Right ventricle myocardium inferior (tissue), 1 donor: ENCODE measurements at regions not wholly inside any gene's neighbourhood (a gene's known extent, or its start where the extent isn't known, plus 50 kb on each side); places are given as distances from the start of the nearest gene placed in this dataset.
A peak's percentile ranks its signal among the peaks of the same experiment; 100 is the strongest.
"Not testable (repeated sequence)": the region's sequence is repeated elsewhere in the genome, so short reads cannot be mapped to it uniquely, and the experiment has no call there.

Experiments
- ATAC-seq: fragments of 200-7000 bp; cut with Tn5 transposase; one replicate; pipeline ENCODE4 v1.9.1; 2020; ENCODE audit warnings: mild to moderate bottlenecking, moderate library complexity
- DNase-seq: peaks from one replicate; pipeline ENCODE4 v3.0.0; 2021; ENCODE audit errors: missing footprints
- intact Hi-C: fragments of 100-400 bp; cut with DNase I; formaldehyde crosslinking; loops from one replicate; pipeline ENCODE4 v1.11.0; 2022
- donor health status: DM: no; HTN: yes; CAD: no; lungs with severe emphysema.

DNA sequence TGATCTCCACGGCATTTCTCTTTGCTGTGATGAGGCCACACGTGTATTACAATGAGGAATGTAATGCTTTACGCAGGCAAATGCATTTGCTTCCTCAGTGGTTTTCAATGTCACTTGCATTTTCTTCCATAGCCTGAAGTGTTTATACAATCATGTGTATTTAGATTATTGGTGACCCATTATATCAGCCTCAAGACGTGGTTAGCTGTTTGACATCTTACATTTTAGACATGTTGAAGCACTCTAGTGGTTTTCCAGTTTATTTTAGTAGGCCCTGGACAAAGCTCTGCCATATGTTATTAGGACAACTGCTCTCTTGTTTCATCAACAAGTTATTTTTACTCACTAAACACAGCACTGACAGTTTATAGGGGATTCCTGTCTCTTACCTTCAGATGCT is 200.4 kb downstream of the UTRN start:
- DNase-seq (no peak), ATAC-seq (no peak)
- intact Hi-C loops, result no loop called here

DNA sequence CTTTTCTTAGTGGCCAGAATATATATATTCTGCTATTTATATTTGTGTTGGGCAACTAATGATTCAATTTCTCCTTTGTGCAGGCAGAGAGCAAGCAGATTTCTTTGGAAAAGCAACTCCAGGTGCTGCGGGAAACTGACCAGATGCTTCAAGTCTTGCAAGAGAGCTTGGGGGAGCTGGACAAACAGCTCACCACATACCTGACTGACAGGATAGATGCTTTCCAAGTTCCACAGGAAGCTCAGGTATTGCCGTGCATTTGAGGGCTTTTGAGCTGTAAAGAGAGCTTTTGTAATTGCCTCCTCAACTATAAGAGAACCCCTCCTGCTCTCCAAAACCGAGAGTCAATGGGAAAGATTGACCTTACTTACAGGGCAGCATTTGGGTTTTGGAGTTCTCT is 203.5 kb downstream of the UTRN start:
- intact Hi-C loops, result no loop called here
- ATAC-seq, result no peak
- DNase-seq, result no peak

DNA sequence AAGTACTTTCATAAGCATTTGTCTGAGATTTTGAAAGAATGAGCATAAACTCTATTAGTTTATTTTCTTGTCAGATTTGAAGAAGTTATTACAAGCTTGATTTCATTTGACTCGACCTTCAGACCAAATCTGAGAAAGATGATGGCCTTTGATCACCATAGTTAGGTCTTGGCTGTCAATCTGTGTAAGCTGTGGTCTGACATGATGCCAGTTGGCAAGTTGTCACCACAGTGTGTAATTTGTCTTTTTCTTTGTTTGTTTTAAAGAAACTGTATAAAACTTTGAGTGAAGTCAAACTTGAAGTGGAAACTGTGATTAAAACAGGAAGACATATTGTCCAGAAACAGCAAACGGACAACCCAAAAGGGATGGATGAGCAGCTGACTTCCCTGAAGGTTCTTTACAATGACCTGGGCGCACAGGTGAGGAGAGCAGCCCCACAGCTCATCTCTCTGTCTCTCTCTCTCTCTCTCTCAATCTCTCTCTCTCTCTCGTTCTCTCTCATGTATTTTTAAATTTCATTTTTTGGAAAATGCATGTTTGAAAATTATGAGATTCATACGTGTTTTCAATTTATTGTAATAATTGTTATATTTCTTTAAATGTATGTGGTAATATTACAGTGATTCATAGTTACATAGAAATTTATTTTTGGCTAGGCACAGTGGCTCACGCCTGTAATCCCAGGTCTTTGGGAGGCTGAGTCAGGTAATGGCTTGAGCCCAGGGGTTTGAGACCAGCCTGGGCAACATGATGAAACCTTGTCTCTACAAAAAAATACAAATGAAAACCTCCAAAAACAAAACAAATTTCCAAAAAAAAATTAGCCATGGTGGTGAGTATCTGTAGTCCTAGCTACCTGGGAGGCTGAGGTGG is 208.1 kb downstream of the UTRN start:
- intact Hi-C loops, result no loop called here
- no peak for DNase-seq
- no peak for ATAC-seq

DNA sequence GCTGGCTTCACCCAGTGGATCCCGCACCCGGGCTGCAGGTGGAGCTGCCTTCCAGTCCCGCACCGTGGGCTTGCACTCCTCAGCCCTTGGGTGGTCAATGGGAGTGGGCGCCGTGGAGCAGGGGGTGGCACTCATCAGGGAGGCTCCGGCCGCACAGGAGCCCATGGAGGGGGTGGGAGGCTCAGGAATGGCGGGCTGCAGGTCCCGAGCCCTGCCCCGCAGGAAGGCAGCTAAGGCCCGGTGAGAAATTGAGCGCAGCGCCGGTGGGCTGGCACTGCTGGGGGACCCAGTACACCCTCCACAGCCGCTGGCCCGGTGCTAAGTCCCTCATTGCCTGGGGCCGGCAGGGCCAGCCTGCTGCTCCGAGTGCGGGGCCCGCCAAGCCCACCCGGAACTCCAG is 209.9 kb downstream of the UTRN start:
- DNase-seq, ATAC-seq, intact Hi-C loops: not testable (repeated sequence)

DNA sequence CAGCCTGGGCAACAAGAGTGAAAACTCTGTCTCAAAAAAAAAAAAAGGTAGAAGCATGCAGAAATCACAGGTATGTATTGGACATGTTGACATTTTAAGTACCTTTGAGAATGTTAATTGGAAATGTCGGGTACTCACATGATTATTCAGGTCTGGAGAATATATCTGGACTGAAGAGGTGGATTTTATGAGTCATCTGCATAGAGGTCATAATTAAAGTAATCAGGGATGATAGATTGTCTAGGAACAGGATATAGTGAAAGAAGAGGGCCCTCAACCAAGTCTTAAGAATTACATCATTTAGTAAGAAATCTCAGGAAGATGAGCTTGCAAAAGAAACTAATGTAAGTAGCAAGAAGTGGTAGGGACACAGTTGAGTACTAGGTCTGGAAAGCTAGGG is 212.5 kb downstream of the UTRN start:
- intact Hi-C loops, result no loop called here
- ATAC-seq (no peak), DNase-seq (no peak)

DNA sequence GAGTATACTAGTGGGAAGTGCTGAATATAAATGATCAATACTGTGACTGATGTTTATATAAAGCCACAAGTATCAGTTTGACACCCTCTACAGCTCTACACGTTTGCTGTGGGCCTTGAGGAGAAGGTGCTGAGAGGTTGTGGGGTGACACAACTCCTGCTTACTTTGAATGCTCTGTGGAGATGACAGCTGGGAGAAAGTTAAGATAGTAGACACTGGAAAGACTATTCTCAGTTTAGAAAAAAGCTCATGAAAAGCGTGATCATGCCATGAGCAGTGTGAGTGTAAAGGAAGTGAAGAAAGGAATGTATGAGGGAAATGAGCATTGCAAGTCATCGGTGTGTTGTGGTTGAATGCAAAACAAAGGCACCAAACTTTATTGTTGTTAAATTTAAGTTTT is 215.8 kb downstream of the UTRN start:
- intact Hi-C loops, result no loop called here
- ATAC-seq, result peak; percentile 70
- no peak for DNase-seq

DNA sequence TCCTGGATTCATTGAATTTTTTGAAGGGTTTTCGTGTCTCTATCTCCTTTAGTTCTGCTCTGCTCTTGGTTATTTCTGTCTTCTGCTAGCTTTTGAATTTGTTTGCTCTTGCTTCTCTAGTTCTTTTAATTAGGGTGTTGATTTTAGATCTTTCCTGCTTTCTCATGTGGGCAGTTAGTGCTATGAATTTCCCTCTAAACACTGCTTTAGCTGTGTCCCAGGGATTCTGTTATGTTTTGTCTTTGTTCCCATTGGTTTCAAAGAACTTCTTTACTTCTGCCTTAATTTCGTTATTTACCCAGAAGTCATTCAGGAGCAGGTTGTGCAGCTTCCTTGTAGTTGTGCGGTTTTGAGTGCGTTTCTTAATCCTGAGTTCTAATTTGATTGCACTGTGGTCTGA is 220.1 kb downstream of the UTRN start:
- DNase-seq, intact Hi-C loops, ATAC-seq: not testable (repeated sequence)

DNA sequence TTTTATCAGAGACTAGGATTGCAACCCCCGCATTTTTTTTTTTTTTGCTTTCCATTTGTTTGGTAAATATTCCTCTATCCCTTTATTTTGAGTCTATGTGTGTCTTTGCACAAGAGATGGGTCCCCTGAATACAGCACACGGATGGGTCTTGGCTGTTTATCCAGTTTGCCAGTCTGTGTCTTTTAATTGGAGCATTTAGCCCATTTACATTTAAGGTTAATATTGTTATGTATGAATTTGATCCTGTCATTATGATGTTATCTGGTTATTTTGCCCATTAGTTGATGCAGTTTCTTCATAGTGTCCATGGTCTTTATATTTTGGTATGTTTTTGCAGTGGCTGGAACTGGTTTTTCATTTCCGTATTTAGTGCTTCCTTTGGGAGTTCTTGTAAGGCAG is 220.9 kb downstream of the UTRN start:
- intact Hi-C loops, DNase-seq, ATAC-seq: not testable (repeated sequence)

DNA sequence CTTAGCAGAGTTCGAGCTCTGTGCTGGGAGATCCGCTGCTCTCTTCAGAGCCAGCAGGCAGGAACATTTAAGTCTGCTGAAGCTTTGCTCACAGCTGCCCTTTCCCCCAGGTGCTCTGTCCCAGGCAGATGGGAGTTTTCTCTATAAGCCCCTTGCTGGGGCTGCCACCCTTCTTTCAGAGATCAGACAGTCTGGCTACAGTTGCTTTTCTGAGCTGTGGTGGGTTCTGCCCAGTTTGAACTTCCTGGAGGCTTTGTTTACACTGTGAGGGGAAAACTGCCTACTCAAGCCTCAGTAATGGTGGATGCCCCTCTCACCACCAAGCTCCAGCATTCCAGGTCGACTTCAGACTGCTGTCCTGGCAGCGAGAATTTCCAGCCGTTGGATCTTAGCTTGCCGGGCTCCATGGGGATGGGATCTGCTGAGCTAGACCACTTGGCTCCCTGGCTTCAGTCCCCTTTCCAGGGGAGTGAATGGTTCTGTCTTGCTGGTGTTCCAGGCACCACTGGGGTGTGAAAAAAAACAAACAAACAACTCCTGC is 222.7 kb downstream of the UTRN start:
- intact Hi-C loops, DNase-seq, ATAC-seq: not testable (repeated sequence)

DNA sequence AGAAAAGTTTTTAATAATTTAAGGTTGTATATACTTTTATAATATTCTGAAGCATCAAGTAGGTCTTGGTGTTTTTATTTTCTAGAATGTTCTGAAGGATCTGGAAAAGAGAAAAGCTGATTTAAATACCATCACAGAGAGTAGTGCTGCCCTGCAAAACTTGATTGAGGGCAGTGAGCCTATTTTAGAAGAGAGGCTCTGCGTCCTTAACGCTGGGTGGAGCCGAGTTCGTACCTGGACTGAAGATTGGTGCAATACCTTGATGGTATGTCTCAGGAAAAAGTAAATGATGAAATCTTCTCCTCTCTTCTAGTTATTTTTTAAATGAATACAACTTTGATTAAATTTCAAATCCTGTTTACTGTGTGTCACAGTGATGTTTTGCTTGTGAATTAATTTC is 225.7 kb downstream of the UTRN start:
- ATAC-seq, result no peak
- intact Hi-C loops, result no loop called here
- no peak for DNase-seq

DNA sequence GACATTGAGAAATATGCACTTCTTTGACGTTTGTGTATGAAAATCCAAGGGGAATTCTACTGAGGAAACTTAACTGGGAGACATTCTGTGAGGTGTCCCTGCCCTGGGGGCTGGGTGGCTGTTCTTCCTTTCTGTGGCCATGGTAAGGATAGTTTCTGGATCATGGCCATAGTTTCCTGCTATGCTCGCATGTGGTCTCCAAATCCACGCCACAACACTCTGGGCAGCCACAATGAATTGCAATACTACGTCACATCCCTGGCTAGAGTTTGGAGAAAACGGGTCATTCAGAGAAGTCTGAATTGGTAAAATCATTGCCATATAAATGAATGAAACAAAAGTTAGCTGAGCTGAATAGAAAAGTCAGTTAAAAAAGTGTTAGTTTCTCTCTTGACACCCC is 230.6 kb downstream of the UTRN start:
- DNase-seq (no peak), ATAC-seq (no peak)
- intact Hi-C loops, result no loop called here

DNA sequence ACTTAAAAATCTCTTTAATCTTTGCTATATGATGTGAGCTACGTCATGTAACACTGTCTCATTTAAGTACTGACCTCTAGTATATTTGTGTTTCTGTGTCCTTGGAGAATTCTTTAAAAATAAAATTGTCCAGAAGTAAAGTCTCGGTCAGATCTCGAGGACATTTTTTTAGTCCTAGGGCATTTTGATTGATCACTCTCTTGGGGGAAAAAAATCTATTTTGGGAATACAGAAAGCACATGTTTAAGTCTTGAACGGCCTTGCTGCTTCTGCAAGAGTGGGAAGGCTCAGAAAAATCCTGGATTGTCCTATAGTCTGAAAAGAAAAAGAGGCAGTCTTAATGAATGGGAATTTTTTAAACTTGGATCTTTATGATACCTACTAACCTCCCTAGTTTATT is 234.3 kb downstream of the UTRN start:
- intact Hi-C loops, result no loop called here
- ATAC-seq, result no peak
- no peak for DNase-seq

DNA sequence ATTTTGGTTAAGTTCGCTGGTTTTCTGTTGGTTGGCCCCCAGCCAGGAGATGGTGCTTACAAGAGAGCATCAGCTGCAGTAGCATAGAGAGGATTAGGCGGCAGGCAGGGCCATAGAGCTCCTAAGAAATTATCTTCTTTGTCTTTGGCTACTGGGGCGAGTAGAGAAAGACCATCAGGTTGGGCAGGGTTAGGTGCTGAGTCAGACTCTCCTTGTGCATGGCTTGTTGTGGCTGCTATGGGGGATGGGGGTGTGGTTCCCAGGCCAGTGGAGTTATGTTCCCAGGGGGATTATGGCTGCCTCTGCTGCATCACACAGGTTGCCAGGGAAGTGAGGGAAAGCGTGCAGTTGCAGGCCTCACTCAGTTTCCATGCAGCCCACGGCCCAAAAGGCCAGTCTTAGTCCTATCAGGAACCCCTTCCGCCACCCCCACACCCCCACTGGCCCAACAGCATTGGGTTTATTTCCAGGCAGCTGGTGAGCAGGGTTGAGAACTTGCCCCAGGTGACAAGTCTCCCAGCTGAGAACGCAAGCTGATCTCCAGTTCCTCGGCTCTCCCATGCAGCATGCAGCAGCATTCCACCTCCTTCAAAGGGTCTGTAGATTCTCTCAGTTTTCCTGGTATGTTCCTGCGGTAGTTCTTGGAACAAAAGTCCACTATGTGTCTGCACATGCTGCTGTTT is 243.7 kb downstream of the UTRN start:
- intact Hi-C loops, result no loop called here
- DNase-seq (no peak), ATAC-seq (no peak)

DNA sequence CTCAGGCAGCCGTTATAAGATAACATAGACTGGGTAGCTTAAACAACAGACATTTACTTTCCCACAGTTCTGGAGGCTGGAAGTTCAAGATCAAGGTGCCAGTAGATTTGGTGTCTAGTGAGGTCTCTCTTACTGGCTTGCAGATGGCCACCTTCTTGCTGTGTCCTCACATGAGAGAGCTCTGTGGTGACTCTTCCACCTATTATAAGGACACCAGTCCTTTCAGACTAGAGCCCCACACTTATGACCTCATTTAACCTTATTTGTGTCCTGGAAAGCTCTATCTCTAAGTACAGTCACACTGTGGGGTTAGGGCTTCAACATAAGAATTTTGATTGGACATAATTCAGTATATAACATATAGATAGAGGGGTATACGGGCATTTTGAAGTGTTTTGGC is 245.0 kb downstream of the UTRN start:
- ATAC-seq (no peak), DNase-seq (no peak)
- intact Hi-C loops, result no loop called here

DNA sequence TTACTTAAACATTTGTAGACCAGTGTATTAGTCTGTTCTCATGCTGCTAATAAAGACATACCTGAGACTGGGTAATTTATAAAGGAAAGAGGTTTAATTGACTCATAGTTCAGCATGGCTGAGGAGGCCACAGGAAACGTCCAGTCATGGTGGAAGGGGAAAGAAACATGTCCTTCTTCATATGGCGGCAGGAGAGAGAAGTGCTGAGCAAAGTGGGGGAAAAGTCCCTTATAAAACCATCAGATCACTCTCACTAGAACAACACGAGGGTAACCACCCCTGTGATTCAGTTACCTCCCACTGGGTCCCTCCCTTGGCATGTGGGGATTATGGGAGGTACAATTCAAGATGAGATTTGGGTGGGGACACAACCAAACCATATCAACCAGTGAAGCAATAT is 247.1 kb downstream of the UTRN start:
- intact Hi-C loops, DNase-seq, ATAC-seq: not testable (repeated sequence)

DNA sequence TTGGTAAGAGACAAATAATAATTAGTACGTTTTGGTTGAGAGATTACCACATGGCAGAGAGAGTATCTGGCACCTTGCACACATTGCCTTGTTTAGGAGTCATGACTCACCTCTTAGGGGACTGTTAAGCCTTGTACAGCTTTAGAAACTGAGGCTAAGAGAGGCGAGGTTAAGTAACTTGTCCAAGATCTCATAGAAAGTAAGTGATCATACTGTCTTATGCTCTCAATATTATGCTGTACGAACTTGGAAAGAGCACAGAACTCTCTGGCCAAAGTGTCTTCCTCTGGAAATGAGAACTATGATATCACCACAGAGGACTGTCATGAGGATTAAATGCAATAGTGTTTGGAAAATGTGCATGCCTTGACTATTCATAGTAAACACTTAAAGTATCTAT is 249.0 kb downstream of the UTRN start:
- DNase-seq, result no peak
- ATAC-seq, result no peak
- intact Hi-C loops, result no loop called here

DNA sequence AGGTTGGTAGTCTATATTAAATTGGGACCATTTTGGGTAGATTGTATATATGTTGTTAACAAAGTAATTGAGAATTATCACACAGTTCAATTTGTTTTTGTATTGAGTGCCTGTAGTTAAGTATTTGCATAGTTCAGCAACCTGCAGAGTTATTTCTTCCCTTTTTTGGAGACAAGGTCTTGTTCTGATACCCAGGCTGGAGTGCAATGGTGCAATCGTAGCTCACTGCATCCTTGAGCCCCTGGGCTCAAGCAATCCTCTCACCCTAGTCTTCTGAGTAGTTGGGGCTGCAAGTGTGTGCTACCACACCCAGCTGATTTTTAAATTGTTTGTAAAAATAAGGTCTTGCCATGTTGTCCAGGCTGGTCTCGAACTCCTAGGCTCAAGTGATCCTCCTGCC is 250.5 kb downstream of the UTRN start:
- ATAC-seq (no peak), DNase-seq (no peak)
- intact Hi-C loops, result no loop called here

DNA sequence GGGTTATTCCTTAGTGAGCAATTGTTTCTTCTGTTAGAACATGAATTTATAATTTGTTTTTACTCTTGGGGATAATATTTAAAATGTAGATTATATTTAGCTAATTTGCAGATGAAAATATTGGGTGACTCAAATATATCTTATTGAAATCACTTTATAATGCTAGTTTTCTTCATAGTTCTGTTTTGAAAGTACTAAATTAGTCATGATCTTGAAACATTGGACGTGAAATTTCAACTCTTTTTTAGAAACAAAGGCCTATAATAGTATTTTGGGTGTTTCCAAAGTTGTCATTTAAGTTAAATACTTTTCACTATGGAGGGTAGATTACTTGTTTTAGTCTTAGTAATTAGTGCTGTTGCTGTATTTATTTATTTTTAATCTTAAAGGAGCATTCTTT is 250.9 kb downstream of the UTRN start:
- no peak for DNase-seq
- intact Hi-C loops, result no loop called here
- no peak for ATAC-seq

DNA sequence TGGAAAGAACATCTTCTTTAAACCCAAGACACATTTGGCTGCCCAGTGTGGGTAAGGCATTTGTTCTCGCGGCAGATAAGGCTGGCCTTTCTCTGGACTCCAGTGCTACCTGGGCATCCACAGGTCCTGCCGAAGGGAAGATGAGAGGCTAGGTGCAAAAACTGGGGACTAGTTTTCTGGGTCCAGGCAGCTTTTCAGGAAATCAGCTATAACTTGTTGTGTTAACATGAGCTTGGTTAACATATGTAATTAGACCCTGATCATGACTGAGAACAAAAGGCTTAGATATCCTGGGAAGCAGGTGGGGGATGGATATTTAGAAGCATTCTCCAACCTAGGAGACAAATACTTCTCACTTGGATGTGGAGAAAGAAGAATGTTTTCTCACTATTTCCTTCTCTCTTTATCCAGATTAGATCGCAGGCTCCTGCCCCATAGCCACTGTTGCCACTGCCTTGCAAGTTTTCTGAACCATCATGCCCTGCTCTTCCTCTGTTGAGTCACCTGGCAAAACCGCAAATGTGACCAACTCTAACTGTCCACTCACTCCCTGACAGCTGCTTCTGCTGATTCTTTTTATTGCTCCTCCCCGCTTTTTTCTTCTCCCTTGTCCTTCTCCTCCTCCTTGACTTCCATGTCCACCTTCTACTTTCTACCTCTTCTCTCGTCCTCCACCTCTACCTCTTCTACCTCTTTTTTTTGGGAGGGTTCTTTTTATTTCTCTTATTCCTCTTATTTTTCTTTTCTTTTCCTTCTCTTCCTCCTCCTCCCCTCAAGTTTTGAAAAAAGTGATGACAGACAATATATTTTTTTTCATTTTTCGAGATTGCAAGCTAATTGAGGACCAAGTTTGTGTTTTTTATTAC is 258.1 kb downstream of the UTRN start:
- ATAC-seq, result no peak
- intact Hi-C loops, result no loop called here

More for the DNA sequence above, 258.1 kb downstream of the UTRN start:
- no peak for DNase-seq
